SK-N-MC (cell line): ENCODE measurements at regions not wholly inside any gene's neighbourhood (a gene's known extent, or its start where the extent isn't known, plus 50 kb on each side); places are given as distances from the start of the nearest gene placed in this dataset.

Experiments
- EZH2 ChIP-seq: fragments of 200-600 bp; sonication (generic); IDR thresholded peaks from one replicate; pipeline ENCODE4 v1.6.1; 2017; ENCODE audit warnings: antibody characterized with exemption
- POLR2AphosphoS5 ChIP-seq: IDR thresholded peaks from 2 replicates; pipeline ENCODE4 v1.6.1; 2012; ENCODE audit warnings: mild to moderate bottlenecking, low read depth, low read length, borderline replicate concordance

DNA sequence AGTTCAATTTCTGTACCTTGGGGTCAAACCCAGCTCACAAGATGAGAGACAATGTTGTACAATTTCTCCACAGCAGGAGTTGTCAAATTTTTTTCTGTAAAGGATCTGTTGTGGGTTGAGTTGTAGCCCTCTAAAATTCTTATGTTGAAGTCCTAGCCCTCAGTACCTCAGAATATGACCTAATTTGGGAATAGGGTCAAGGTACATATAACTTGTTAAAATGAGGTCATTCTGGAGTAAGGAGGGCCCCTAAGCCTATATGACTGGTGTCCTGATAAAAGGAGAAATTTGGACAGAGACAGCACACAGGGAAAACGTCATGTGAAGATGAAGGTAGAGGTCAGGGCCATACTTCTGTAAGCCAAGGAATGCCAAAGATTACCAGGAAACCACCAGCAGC, 264.9 kb downstream of the TTC8 start:
- no peak for TF ChIP-seq POLR2AphosphoS5
- TF ChIP-seq EZH2: no peak
